BLaER1 treated with 17β-estradiol and CSF1 and Interleukin-3, amounts not matched to agents 10 nM and 100 nM (cell line): ENCODE measurements at regions not wholly inside any gene's neighbourhood (a gene's known extent, or its start where the extent isn't known, plus 50 kb on each side); places are given as distances from the start of the nearest gene placed in this dataset.
"Not testable (repeated sequence)": the region's sequence is repeated elsewhere in the genome, so short reads cannot be mapped to it uniquely, and the experiment has no call there.

ENCODE experiments used
- H3K27ac ChIP-seq, 11 experiments: shearing (Covaris generic); formaldehyde crosslinking; 2 replicates each; pipeline ENCODE4 v1.8.1; 2022
- H3K27me3 ChIP-seq, 11 experiments: shearing (Covaris generic); formaldehyde crosslinking; 2 replicates each; pipeline ENCODE4 v1.8.1; 2022
- H3K36me3 ChIP-seq, 11 experiments: shearing (Covaris generic); formaldehyde crosslinking; 2 replicates each; pipeline ENCODE4 v1.8.1; 2022
- H3K4me1 ChIP-seq, 10 experiments: shearing (Covaris generic); formaldehyde crosslinking; 2 replicates each; pipeline ENCODE4 v1.8.1; 2022
- H3K4me2 ChIP-seq, 11 experiments: shearing (Covaris generic); formaldehyde crosslinking; 2 replicates each; pipeline ENCODE4 v1.8.1; 2022
- H3K4me3 ChIP-seq, 10 experiments: shearing (Covaris generic); formaldehyde crosslinking; 2 replicates each; pipeline ENCODE4 v1.8.1; 2022
- H3K9ac ChIP-seq, 11 experiments: shearing (Covaris generic); formaldehyde crosslinking; 2 replicates each; pipeline ENCODE4 v1.8.1; 2022
- H3K9me3 ChIP-seq, 11 experiments: shearing (Covaris generic); formaldehyde crosslinking; replicated peaks in 1 of 11; 2 replicates each; pipeline ENCODE4 v1.8.1; 2022
- H4K20me1 ChIP-seq, 11 experiments: shearing (Covaris generic); formaldehyde crosslinking; 2 replicates each; pipeline ENCODE4 v1.8.1; 2022
- Cebpa-rat ChIP-seq, 11 experiments: shearing (Covaris generic); IDR thresholded peaks; 2 replicates each; pipeline ENCODE4 v1.8.1; 2022

DNA sequence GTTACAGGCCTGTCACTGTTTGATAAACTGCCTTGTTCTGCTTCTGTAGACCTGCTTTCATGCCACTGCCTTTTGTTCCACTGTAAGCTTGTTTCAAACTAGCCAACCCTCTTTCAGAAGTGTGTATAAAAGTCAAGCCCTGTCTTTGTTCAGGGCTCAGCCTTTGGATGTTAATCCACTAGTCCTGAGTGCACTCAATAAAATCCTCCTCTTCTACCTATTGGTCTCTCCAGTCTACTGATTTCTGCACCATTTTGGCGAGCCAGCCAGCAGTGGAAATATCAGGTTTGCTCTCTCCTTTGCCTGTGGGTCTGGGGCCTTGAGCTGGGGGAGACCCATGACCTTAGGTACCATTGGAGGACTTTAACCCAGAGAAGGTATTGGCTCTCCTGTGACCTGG, 901.6 kb upstream of the NDST4 start:
- TF ChIP-seq Cebpa-rat (IDR thresholded peaks at IDR 0.05): no peak
- no peak overlapping the region for H3K4me2 ChIP-seq
- peaks cover 0 to 4% (median 0%) of the 10 kb centered on the region in 11 experiments; a peak in 2 of 22 replicates for H3K36me3 ChIP-seq
- H4K20me1 ChIP-seq: no peaks in the 10 kb centered on the region
- peaks cover 0 to 17% (median 7%) of the 10 kb centered on the region in 10 experiments; a peak in 10 of 20 replicates for H3K4me1 ChIP-seq
- peak overlapping the region in 3 of 10 experiments; percentile 19 to 33 (median 21); a peak in 2 of 20 replicates for H3K4me3 ChIP-seq
- peak overlapping the region in 2 of 11 experiments; percentile 18 to 55; a peak in 1 of 22 replicates for H3K9ac ChIP-seq
- peak overlapping the region in 7 of 11 experiments; percentile 63 to 81 (median 76); a peak in 14 of 22 replicates for H3K27ac ChIP-seq
- H3K27me3 ChIP-seq: no peaks in the 10 kb centered on the region
- H3K9me3 ChIP-seq: peaks cover 62 to 77% (median 73%) of the 10 kb centered on the region in 11 experiments

DNA sequence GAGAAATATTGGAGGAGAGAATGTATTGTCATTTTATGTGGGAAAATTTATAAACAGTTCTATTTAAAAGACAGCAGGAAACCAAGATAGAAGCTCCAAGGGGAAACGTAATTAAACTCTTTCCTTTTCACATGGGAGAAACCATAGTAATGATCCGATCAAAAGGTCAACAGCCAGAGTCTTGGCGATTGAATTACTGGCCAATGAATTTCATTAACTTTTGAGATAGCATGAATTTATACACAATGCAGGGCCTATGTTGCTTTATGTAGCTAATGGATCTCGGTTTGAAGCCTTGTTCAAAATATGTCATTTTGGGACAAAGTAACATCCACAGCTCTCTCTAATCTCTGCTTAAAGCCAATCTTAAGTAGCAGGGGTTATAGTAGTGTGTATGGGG, 897.5 kb upstream of the NDST4 start:
- Histone ChIP-seq H3K36me3 (peaks cover 0 to 4% (median 0%) of the 10 kb centered on the region in 11 experiments; a peak in 2 of 22 replicates), H4K20me1 (no peaks in the 10 kb centered on the region), H3K9ac (no peak overlapping the region), H3K4me2 (no peak overlapping the region), H3K9me3 (peaks cover 21 to 36% (median 31%) of the 10 kb centered on the region in 11 experiments), H3K4me3 (no peak overlapping the region), H3K27ac (no peak overlapping the region), H3K27me3 (no peaks in the 10 kb centered on the region), H3K4me1 (peaks cover 0 to 6% (median 0%) of the 10 kb centered on the region in 10 experiments; a peak in 2 of 20 replicates)
- no peak for TF ChIP-seq Cebpa-rat (IDR thresholded peaks at IDR 0.05)

DNA sequence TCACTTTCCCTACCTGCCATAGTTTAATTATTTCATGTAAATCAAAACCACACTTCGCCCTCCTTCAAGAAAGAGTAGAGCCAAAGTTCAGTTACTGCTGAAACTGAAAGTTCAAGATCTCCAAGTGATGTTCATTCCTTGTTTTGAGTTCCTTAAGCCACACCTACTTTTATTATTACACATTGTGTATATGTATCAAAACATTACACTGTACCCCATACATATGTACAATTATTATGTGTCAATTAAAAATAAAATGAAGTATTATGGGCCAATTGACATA, 892.3 kb upstream of the NDST4 start:
- Histone ChIP-seq H3K4me3 (no peak overlapping the region), H4K20me1 (no peaks in the 10 kb centered on the region), H3K36me3 (no peaks in the 10 kb centered on the region), H3K27ac (peak overlapping the region in 3 of 11 experiments; percentile 5 to 27 (median 6); a peak in 3 of 22 replicates), H3K27me3 (no peaks in the 10 kb centered on the region), H3K4me1 (peaks cover 0 to 10% (median 0%) of the 10 kb centered on the region in 10 experiments; a peak in 1 of 20 replicates), H3K9me3 (no peaks in the 10 kb centered on the region), H3K4me2 (peak overlapping the region in 2 of 11 experiments; percentile 22 to 28; a peak in 2 of 22 replicates), H3K9ac (no peak overlapping the region)
- no peak for TF ChIP-seq Cebpa-rat (IDR thresholded peaks at IDR 0.05)

DNA sequence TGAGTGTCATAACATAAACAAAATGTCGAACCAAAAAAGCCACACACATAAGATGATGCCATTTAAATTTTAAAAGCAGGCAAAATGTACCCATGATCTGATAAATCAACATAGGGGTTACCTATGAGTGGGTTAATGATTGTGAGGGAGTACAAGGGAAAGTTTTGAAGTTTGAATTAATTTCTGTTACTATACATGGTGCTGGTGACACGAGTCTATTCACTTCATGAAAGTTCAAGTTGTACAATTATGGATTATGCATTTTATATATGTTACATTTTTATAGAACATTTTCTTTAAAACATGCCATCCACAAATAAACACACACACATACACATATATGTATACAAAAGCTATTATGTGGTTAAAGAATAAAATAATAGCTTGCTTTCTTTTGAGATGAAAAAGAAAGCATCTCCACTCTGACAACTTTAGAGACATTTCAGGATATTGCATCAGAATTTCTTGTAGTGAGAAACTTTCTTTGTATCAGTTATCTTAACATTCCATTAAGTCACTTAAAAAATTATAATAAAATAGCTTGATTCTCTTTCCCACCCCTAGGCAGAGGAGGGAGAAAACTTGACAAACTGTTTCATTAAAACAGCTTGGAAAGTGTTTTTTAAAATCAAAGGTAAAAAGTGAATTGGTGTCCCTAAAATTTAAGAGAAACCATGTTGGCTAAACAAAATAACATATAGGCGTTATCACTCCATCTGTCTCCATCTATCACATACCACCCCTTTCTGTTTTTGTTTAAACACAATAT, 891.8 kb upstream of the NDST4 start:
- TF ChIP-seq Cebpa-rat (IDR thresholded peaks at IDR 0.05): no peak

DNA sequence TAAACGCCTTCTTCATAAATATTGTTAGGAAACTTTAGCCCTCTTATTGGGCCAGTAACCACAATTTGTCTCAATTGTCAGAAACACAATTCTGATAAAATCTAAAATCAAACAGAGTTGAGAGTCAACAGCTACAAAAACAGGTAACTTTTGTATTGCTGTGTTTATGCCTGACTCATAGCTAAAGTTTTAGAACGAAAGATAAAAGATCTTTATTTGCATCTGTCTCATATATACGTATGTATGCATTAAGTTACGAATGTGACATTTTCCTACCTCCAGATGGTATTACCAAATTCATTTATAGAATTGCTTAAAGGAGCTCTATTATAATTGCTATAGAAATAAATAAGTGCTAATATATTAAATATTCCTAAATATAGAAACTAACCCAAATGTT, 887.9 kb upstream of the NDST4 start:
- no peak overlapping the region for H3K4me2 ChIP-seq
- H3K27me3 ChIP-seq: no peaks in the 10 kb centered on the region

More for the DNA sequence above, 891.8 kb upstream of the NDST4 start:
- Histone ChIP-seq H3K4me3 (no peak overlapping the region), H3K9ac (no peak overlapping the region), H3K36me3 (no peaks in the 10 kb centered on the region), H3K4me1 (peaks cover 0 to 10% (median 0%) of the 10 kb centered on the region in 10 experiments; a peak in 1 of 20 replicates), H4K20me1 (no peaks in the 10 kb centered on the region), H3K27ac (peak overlapping the region in 3 of 11 experiments; percentile 5 to 27 (median 6); a peak in 4 of 22 replicates), H3K4me2 (peak overlapping the region in 3 of 11 experiments; percentile 8 to 28 (median 22); a peak in 3 of 22 replicates), H3K9me3 (no peaks in the 10 kb centered on the region), H3K27me3 (no peaks in the 10 kb centered on the region)

DNA sequence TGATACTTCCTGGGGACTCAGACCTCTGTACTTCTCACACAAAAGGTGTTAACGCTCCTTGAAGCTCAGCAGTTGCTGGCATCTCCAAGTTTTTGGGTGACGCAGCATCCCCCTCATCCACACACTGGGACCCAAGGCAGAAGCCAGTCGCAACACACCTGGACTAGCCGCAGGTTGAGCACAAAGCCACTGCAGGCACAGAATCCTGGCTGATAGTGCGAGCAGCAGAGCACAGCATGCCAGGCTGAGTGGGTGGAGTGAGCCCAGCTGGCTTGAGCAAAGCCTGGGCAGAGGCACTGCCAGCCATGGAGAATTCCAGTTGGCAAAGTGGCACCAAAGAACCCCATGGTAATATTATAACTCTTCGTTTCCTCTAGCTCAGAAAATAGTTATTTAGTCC, 873.2 kb upstream of the NDST4 start:
- no peak overlapping the region for H3K27ac ChIP-seq
- H3K36me3 ChIP-seq: no peaks in the 10 kb centered on the region

More for the DNA sequence above, 887.9 kb upstream of the NDST4 start:
- Histone ChIP-seq H3K36me3 (no peaks in the 10 kb centered on the region), H3K9me3 (no peaks in the 10 kb centered on the region), H3K4me3 (no peak overlapping the region), H3K27ac (no peak overlapping the region), H4K20me1 (no peaks in the 10 kb centered on the region), H3K9ac (no peak overlapping the region), H3K4me1 (0 out of 20 replicates have a peak, but pooled peaks cover 0 to 4% (median 0%) of the 10 kb centered on the region in 10 experiments)
- TF ChIP-seq Cebpa-rat (IDR thresholded peaks at IDR 0.05): no peak

DNA sequence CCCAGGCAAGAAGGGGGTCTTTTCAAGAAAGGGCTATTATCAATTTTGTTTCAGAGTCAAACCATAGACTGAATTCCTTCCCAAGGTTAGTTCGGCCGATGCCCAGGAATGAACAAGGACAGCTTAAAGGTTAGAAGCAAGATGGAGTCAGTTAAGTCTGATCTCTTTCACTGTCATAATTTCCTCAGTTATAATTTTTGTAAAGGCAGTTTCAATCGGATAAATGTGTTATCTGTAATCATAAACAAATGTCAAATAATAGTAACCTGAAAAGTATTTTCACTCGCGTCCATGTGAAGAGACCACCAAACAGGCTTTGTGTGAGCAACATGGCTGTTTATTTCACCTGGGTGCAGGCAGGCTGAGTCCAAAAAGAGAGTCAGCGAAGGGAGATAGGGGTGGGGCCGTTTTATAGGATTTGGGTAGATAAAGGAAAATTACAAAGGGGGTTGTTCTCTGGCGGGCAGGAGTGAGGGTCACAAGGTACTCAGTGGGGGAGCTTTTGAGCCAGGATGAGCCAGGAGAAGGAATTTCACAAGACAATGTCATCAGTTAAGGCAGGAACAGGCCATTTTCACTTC, 862.1 kb upstream of the NDST4 start:
- H3K4me3 ChIP-seq, H3K4me1 ChIP-seq, H4K20me1 ChIP-seq, H3K9me3 ChIP-seq, H3K4me2 ChIP-seq, H3K36me3 ChIP-seq, H3K27ac ChIP-seq, H3K9ac ChIP-seq, H3K27me3 ChIP-seq: not testable (repeated sequence)

More for the DNA sequence above, 873.2 kb upstream of the NDST4 start:
- H4K20me1 ChIP-seq: no peaks in the 10 kb centered on the region
- H3K4me2 ChIP-seq: no peak overlapping the region
- H3K27me3 ChIP-seq: no peaks in the 10 kb centered on the region
- peaks cover 9 to 14% (median 12%) of the 10 kb centered on the region in 11 experiments; a peak in 20 of 22 replicates for H3K9me3 ChIP-seq
- no peak for TF ChIP-seq Cebpa-rat (IDR thresholded peaks at IDR 0.05)
- no peak overlapping the region for H3K4me3 ChIP-seq
- H3K9ac ChIP-seq: no peak overlapping the region
- no peaks in the 10 kb centered on the region for H3K4me1 ChIP-seq

DNA sequence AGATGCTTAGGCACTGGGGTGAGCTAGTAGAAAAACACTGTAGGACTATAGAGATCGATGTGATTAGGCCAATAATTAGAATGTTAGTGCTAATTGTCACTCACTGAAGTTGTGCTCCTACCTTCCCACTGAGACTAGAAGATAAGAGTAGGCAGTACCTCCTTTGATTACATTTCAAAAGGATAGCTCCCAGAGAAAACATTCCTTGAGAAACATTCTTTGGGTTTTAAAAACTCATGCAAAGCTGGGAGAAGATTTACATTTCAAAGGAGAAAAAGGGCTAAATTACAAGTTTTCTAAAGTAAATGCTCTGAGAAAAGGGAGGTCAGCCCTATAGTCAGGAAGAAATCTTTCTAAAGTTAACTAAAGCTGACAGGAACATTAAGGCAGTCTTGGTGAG, 860.3 kb upstream of the NDST4 start:
- Histone ChIP-seq H3K27me3 (no peaks in the 10 kb centered on the region), H3K4me3 (no peak overlapping the region), H3K27ac (no peak overlapping the region), H3K4me2 (no peak overlapping the region), H3K36me3 (no peaks in the 10 kb centered on the region), H3K9me3 (no peaks in the 10 kb centered on the region), H4K20me1 (no peaks in the 10 kb centered on the region), H3K4me1 (no peaks in the 10 kb centered on the region), H3K9ac (no peak overlapping the region)
- no peak for TF ChIP-seq Cebpa-rat (IDR thresholded peaks at IDR 0.05)

DNA sequence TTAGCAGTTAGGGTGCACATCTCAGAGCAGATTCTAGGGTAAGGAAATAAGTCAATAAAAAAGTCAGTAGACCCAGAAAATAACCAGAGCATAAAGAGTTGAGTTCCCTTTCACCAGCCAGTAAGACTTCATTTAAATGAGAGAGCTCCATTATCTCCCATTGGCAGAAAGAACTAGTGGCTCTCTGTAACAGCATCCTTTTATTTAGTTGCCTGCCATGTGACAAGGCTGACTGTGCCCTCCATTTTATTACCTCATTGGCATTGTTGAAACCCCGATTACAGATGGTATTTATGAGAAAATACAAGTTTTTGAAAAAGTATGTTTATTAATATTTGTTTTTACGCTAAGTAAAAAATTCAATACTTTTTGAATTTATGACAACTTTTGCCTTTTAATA, 859.5 kb upstream of the NDST4 start:
- no peak overlapping the region for H3K9ac ChIP-seq
- H3K4me2 ChIP-seq: no peak overlapping the region
- H3K4me3 ChIP-seq: no peak overlapping the region
- H3K9me3 ChIP-seq: no peaks in the 10 kb centered on the region
- no peaks in the 10 kb centered on the region for H3K27me3 ChIP-seq
- H3K36me3 ChIP-seq: no peaks in the 10 kb centered on the region
- no peak for TF ChIP-seq Cebpa-rat (IDR thresholded peaks at IDR 0.05)
- H3K27ac ChIP-seq: no peak overlapping the region
- no peaks in the 10 kb centered on the region for H4K20me1 ChIP-seq
- no peaks in the 10 kb centered on the region for H3K4me1 ChIP-seq
